HG03558 (cell line): ENCODE measurements at regions not wholly inside any gene's neighbourhood (a gene's known extent, or its start where the extent isn't known, plus 50 kb on each side); places are given as distances from the start of the nearest gene placed in this dataset.
"Not testable (repeated sequence)": the region's sequence is repeated elsewhere in the genome, so short reads cannot be mapped to it uniquely, and the experiment has no call there.

ENCODE experiments used
- ATAC-seq: cut with Tn5 transposase; IDR thresholded peaks from one replicate; pipeline ENCODE4 v1.9.1; 2021; ENCODE audit warnings: moderate number of reproducible peaks; ENCODE audit not compliant: unreplicated experiment; ENCODE audit errors: extremely low read depth

- ATAC-seq = no peak
These were observed 178.4 kb upstream of the HMCN1 start for GRCh38 chr1:185555743-185556142.

GRCh38 chr1:185551008-185551407 lies 183.2 kb upstream of the HMCN1 start:
- ATAC-seq = no peak

DNA sequence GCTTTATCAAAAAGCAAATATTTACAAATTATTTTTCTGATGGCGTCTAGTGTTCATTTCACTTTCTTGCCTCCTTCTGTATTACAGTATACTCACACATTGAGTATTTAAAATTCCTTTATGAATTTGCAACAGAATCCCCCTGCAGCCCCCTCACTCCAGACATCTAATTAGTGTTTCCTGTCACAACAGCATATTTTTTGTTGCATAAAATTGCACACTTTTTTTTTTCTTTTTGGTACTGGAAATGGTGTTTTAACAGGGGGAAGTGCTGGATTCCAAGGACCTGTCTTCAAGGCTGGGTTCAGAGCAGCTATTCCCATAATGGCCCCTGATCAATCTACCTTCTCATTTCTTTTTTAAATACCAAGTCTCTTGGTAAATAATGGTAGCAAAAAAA lies 184.3 kb upstream of the HMCN1 start:
- ATAC-seq = no peak

- no peak for ATAC-seq
These were observed 188.2 kb upstream of the HMCN1 start for GRCh38 chr1:185546029-185546428.

DNA sequence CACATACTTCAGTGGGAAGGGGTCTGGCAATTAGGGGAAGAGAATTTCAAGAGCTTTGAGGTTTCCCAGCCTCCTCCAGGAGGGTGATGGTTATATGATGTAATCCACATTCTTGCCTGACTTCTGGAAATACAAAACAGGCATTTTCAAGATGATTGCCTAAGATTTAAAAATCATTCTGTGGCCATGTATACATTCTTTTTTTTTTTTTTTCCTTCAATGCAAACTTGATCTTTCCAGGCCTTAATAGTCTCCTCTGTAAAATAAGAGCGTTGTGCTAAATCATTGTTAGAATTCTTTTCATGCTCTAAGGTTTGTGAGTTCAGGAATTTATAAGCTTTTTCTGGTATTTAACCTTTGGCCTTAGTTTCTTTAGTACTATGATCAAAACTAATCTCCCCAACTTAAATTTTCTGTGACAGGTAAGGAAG lies 192.3 kb upstream of the HMCN1 start:
- ATAC-seq = no peak

DNA sequence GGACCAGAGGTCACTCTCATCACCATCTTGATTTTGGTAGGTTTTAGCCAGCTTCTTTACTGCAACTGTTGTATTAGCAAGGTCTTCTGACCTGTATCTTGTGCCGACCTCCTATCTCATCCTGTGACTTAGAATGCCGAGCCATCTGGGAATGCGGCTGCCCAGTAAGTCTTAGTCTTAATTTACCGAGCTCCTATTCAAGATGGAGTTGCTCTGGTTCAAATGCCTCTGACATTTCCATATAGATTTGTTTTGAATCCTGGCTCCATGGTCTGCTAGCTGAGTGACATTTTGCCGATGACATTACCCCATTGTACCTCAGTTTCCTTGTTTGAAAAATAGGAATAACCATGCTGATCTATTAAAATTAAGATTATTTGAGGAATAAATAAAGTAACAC lies 193.9 kb upstream of the HMCN1 start:
- no peak for ATAC-seq

DNA sequence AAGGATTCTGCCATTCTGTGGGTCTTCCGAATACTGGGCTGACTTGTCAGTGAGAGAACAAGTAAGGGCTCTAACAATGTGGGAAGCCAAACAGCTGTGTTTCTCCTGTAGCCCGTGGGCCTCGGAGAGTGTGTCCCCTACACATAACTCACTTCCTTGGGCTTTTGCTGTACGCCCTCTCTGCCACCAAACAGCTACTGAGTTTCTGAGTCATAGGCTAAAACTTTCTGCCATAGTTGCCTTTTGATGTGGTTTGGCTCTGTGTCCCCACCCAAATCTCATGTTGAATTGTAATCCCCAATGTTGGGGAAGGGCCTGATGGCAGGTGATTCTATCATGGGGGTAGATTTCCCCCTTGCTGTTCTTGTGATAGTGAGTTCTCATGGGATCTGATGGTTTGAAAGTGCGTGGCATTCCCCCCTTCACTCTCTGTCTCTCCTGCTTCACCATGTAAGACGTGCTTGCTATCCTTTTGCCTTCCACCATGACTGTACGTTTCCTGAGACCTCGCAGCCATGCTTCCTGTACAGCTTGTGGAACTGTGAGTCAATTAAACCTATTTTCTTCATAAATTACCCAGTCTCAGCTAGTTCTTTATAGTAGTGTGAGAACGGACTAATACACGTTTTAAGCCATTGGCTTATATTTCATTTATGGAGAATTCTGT lies 194.8 kb upstream of the HMCN1 start:
- no peak for ATAC-seq

DNA sequence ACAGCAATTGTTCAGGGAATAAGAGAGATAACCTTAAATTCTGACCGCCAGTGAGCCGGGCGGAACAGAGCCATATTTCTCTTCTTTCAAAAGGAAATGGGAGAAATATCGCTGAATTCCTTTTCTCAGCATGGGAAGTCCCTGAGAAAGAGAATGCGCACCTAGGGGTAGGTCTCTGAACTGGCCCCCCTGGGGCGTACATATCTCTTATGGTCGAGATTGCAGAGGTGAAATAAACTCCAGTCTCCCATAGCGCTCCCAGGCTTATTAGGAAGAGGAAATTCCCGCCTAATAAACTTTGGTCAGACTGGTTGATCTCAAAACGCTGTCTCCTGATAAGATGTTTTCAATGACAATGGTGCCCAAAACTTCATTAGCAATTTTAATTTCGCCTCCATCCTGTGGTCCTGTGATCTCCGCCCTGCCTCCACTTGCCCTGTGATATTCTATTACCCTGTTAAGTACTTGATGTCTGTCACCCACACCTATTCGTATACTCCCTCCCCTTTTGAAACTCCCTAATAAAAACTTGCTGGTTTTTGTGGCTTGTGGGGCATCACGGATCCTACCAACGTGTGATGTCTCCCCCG lies 195.8 kb upstream of the HMCN1 start:
- not testable (repeated sequence) for ATAC-seq

DNA sequence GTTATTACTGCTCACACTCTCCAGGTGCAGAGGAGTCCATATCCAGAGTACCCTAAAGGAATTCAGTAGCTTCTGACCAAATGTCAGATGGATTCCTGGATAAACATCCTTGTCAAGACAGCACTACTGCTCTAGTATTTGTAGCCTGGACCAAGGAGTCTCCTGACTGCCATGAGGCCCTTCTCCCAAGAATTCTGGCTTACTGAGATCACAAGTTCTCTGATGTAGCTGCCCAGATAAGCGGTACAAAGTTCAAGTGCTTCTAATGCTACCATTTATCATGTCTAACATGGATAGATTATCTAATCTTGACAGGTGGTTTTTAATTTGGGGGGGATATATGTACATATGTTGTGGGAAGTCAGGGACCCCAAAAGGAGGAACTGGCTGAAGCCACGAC lies 196.6 kb upstream of the HMCN1 start:
- ATAC-seq = no peak

GRCh38 chr1:185536165-185536920 lies 197.8 kb upstream of the HMCN1 start:
- no peak for ATAC-seq

DNA sequence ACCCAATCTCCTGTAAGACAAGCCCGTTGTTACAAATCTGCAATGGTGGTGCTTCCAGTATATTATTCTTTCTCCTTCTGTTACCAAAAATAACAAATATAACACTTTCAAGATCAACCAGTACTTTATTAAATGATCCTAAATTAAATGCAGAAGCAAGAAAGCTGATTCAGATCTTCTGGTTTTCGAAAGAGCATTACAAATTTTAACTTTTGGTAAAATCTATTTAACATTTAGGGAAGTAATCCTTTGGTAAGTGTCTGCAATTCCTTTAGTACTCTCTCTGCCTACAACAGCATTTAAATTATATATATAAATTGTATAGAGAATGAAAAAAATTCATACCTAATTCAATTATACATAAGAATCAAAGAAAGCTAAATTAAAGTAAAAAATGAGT lies 198.6 kb upstream of the HMCN1 start:
- ATAC-seq = no peak

DNA sequence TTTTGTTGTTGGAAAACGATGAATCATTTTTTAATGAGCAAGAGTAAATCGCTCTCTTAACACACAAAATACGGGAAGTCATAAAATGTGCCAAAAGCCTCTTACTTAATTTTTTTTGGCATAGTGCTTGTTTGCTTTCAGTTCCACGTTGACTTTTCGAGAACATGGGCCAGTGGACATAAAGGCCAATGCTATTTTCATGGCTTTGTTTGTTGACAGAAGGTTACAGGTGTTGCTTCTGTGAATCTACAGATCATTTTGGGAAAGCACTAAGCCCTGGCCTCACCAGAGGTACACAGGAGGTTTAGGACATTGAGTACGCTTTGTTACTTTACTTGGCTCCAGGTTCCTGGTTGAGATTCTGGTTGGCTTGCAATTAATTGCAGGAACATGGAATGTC lies 199.4 kb upstream of the HMCN1 start:
- no peak for ATAC-seq

- ATAC-seq = no peak
These were observed 200.6 kb upstream of the HMCN1 start for GRCh38 chr1:185533596-185533995.

- ATAC-seq = no peak
These were observed 201.3 kb upstream of the HMCN1 start for GRCh38 chr1:185532856-185533255.

DNA sequence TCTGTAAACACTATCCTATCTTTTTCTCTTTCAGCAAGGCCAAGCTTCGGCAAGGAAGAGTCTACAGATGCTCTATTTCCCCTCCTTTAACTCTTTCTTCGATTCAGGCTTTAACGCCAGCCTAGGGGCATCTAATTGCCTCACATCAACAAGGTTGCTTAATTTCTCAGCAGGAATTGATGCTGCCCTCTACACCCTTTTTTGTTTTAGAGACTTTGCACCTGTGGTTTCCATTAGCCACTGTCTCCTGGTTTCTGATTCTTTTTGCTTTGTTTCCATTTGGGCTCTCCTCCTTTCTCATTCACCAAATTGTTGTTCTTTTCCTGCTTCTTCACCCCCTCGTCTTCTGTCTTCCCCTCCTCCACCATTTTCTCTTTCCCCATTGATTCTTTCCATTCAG lies 202.4 kb upstream of the HMCN1 start:
- ATAC-seq = no peak

- ATAC-seq = no peak
These were observed 204.0 kb upstream of the HMCN1 start for GRCh38 chr1:185530215-185530614.

DNA sequence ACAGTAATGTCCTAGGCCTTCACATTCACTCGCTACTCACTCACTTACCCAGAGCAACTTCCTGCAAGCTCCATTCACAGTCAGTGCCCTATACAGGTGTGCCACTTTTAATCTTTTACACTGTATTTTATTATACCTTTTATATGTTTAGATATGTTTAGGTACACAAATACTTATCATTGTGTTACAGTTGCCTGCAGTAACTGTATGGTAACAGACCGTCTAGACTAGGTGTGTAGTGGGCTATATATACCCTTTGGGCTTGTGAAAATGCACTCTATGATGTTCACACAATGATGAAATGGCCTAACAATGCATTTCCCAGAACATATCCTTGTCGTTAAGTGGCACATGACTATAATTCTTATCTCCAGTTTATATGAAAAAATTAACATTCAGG lies 204.5 kb upstream of the HMCN1 start:
- no peak for ATAC-seq

DNA sequence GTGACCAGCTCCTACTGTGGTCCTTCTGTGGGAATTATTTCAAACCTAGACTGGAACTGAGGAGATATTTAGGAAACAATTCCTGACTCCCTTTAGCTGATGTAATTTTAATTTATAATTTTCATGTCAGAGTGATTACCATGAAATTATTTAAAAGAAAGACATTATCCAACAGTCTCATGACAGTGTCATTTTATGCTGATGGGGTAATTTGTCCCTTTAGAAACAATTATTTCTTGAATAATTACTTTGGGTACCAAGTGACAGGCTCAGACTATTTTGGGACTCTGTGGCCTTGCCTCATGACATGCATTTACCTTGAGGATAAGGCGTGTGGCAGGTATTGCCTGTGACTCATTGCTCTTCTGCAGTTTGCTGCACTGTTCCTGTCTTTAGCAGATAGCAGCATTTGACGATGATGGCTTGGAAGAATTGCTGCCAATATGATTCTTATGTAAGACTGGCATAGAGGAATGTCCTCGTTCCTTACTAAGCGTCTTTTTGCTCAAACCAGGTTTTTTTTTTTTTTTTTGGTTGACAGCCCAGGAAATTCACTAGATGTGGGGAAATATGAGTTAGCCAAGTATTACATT lies 206.0 kb upstream of the HMCN1 start:
- ATAC-seq = no peak

- ATAC-seq = peak; percentile 99
These were observed 207.6 kb upstream of the HMCN1 start for GRCh38 chr1:185526344-185527307.
